Liver (tissue), 8 donors: ENCODE measurements at regions not wholly inside any gene's neighbourhood (a gene's known extent, or its start where the extent isn't known, plus 50 kb on each side); places are given as distances from the start of the nearest gene placed in this dataset.

ENCODE experiments used
- DNase-seq: peaks from one replicate; pipeline ENCODE4 v3.0.0-alpha.2; 2017; ENCODE audit warnings: low spot score
- H3K27ac ChIP-seq, 2 donors: one replicate each; pipeline ENCODE4 v1.7.0; 2013; ENCODE audit warnings: inconsistent platforms in 2 of 2, low read length in 2 of 2, control low read depth in 1 of 2, low read depth in 1 of 2, mild to moderate bottlenecking in 1 of 2
- H3K27me3 ChIP-seq, 4 donors: one replicate each; pipeline versions ENCODE4 v1.6.1 to v1.7.0; 2013; ENCODE audit warnings: low read length in 3 of 4, inconsistent platforms in 1 of 4, mild to moderate bottlenecking in 1 of 4, moderate library complexity in 1 of 4; ENCODE audit not compliant: control insufficient read depth in 4 of 4, insufficient read depth in 4 of 4
- H3K36me3 ChIP-seq, 4 donors: one replicate each; pipeline versions ENCODE4 v1.6.1 to v1.7.0; 2013; ENCODE audit warnings: low read length in 3 of 4, mild to moderate bottlenecking in 3 of 4, low read depth in 1 of 4, moderate library complexity in 1 of 4; ENCODE audit not compliant: control insufficient read depth in 4 of 4, insufficient read depth in 3 of 4
- H3K4me1 ChIP-seq, 4 donors: one replicate each; pipeline versions ENCODE4 v1.6.1 to v1.7.0; 2013; ENCODE audit warnings: low read length in 3 of 4, mild to moderate bottlenecking in 3 of 4, moderate library complexity in 1 of 4; ENCODE audit not compliant: control insufficient read depth in 4 of 4, insufficient read depth in 4 of 4
- H3K4me3 ChIP-seq, 3 donors: one replicate each; pipeline versions ENCODE4 v1.6.1 to v1.7.0; 2013; ENCODE audit warnings: low read length in 3 of 3, control low read depth in 1 of 3, low read depth in 1 of 3, mild to moderate bottlenecking in 1 of 3
- H3K9ac ChIP-seq, 2 donors: one replicate each; pipeline ENCODE4 v1.7.0; 2013; ENCODE audit warnings: low read length in 2 of 2, mild to moderate bottlenecking in 2 of 2, moderate library complexity in 2 of 2, control low read depth in 1 of 2, low read depth in 1 of 2
- H3K9me3 ChIP-seq, 4 donors: one replicate each; pipeline versions ENCODE4 v1.6.1 to v1.7.0; 2013; ENCODE audit warnings: low read length in 3 of 4; ENCODE audit not compliant: control insufficient read depth in 4 of 4
- EGR1 ChIP-seq, 2 donors: IDR thresholded peaks; 2 replicates each; pipeline ENCODE4 v1.6.1; 2016 to 2018; ENCODE audit warnings: antibody characterized with exemption in 2 of 2, low read depth in 2 of 2
- FOXA1 ChIP-seq: IDR thresholded peaks from 2 replicates; pipeline ENCODE4 v1.6.1; 2016; ENCODE audit warnings: antibody characterized with exemption
- FOXA2 ChIP-seq: IDR thresholded peaks from 2 replicates; pipeline ENCODE4 v1.6.1; 2016; ENCODE audit warnings: antibody characterized with exemption
- GABPA ChIP-seq, 2 donors: IDR thresholded peaks in 1 of 2; conservative IDR thresholded peaks in 1 of 2; 2 replicates each; pipeline ENCODE4 v1.6.1; 2016; ENCODE audit warnings: antibody characterized with exemption in 2 of 2, mild to moderate bottlenecking in 1 of 2, moderate library complexity in 1 of 2
- HNF4A ChIP-seq, 2 donors: conservative IDR thresholded peaks; 2 replicates each; pipeline ENCODE4 v1.6.1; 2016; ENCODE audit warnings: antibody characterized with exemption in 2 of 2, mild to moderate bottlenecking in 2 of 2
- HNF4G ChIP-seq: IDR thresholded peaks from 2 replicates; pipeline ENCODE4 v1.6.1; 2016; ENCODE audit warnings: antibody characterized with exemption
- JUND ChIP-seq, 2 donors: IDR thresholded peaks; 2 replicates each; pipeline ENCODE4 v1.6.1; 2016; ENCODE audit warnings: antibody characterized with exemption in 2 of 2
- RAD21 ChIP-seq, 2 donors: IDR thresholded peaks; 2 replicates each; pipeline ENCODE4 v1.6.1; 2016; ENCODE audit warnings: antibody characterized with exemption in 2 of 2, mild to moderate bottlenecking in 2 of 2
- RXRA ChIP-seq, 2 donors: IDR thresholded peaks; 2 replicates each; pipeline ENCODE4 v1.6.1; 2017 to 2018; ENCODE audit warnings: antibody characterized with exemption in 2 of 2, mild to moderate bottlenecking in 1 of 2
- SP1 ChIP-seq: IDR thresholded peaks from 2 replicates; pipeline ENCODE4 v1.6.1; 2018; ENCODE audit warnings: antibody characterized with exemption, mild to moderate bottlenecking
- TAF1 ChIP-seq: conservative IDR thresholded peaks from 2 replicates; pipeline ENCODE4 v1.6.1; 2016; ENCODE audit warnings: antibody characterized with exemption, mild to moderate bottlenecking
- YY1 ChIP-seq: IDR thresholded peaks from 2 replicates; pipeline ENCODE4 v1.6.1; 2016; ENCODE audit warnings: antibody characterized with exemption, mild to moderate bottlenecking
- WGBS: extraction: QIAGEN DNeasy Blood & Tissue Kit; methylation state at CpG from one replicate; pipeline ENCODE4 v1.1.7; 2013; 5-methylcytosine and 5-hydroxymethylcytosine counted together
- TF ChIP-seq, protein P1 (sequence below): fragments of 150-350 bp; IDR thresholded peaks from 2 replicates; pipeline ENCODE4 v1.5.1; 2017; ENCODE audit warnings: improper control_type of control experiment, low read depth, low read length; ENCODE audit not compliant: missing input control
- TF ChIP-seq, protein P2 (sequence below): IDR thresholded peaks from 2 replicates; pipeline ENCODE4 v1.6.1; 2016; ENCODE audit warnings: antibody characterized with exemption
- TF ChIP-seq, protein P3 (sequence below): IDR thresholded peaks from 2 replicates; pipeline ENCODE4 v1.6.1; 2016; ENCODE audit warnings: antibody characterized with exemption, mild to moderate bottlenecking
- donor health status: healthy.
- donor health status: healthy.
- donor health status: healthy.
- donor health status: healthy.
- donor health status: healthy.

DNA sequence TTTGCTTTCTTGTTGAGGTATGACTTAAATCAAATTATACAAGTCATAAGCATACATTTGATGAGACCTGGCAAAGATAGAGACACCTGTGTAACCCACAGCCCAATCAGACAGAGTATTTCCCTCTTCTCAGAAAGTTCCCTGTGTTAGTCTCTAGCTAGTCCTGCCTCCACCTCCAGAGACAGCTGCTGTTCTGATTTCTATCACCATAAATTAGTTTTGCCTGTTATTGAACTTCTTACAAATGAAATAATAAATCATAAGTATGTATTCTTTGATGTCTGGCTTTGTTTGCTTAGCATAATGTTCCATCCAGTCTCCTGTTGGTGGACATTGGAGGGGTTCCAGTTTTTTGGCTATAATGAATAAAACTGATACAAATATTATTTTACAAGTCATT, 194.5 kb downstream of the ICE1 start:
- no peak overlapping the region for H3K4me3 ChIP-seq
- no peak for DNase-seq
- H3K27me3 ChIP-seq, result peaks cover 0 to 2% (median 0%) of the 10 kb centered on the region in 4 donors
- TF ChIP-seq RXRA (IDR thresholded peaks at IDR 0.05) (no peak), HNF4A (conservative IDR thresholded peaks at IDR 0.05) (no peak), FOXA1 (no peak), RAD21 (IDR thresholded peaks at IDR 0.05) (no peak), HNF4G (no peak), JUND (IDR thresholded peaks at IDR 0.05) (no peak), SP1 (no peak)
- TF ChIP-seq, protein P1, sequence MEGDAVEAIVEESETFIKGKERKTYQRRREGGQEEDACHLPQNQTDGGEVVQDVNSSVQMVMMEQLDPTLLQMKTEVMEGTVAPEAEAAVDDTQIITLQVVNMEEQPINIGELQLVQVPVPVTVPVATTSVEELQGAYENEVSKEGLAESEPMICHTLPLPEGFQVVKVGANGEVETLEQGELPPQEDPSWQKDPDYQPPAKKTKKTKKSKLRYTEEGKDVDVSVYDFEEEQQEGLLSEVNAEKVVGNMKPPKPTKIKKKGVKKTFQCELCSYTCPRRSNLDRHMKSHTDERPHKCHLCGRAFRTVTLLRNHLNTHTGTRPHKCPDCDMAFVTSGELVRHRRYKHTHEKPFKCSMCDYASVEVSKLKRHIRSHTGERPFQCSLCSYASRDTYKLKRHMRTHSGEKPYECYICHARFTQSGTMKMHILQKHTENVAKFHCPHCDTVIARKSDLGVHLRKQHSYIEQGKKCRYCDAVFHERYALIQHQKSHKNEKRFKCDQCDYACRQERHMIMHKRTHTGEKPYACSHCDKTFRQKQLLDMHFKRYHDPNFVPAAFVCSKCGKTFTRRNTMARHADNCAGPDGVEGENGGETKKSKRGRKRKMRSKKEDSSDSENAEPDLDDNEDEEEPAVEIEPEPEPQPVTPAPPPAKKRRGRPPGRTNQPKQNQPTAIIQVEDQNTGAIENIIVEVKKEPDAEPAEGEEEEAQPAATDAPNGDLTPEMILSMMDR, result no peak
- no peaks in the 10 kb centered on the region for H3K4me1 ChIP-seq
- H3K36me3 ChIP-seq, result peaks cover 0 to 1% (median 0%) of the 10 kb centered on the region in 4 donors
- no peak overlapping the region for H3K9ac ChIP-seq
- no peak overlapping the region for H3K27ac ChIP-seq
- H3K9me3 ChIP-seq, result peaks cover 0 to 6% (median 0%) of the 10 kb centered on the region in 4 donors

DNA sequence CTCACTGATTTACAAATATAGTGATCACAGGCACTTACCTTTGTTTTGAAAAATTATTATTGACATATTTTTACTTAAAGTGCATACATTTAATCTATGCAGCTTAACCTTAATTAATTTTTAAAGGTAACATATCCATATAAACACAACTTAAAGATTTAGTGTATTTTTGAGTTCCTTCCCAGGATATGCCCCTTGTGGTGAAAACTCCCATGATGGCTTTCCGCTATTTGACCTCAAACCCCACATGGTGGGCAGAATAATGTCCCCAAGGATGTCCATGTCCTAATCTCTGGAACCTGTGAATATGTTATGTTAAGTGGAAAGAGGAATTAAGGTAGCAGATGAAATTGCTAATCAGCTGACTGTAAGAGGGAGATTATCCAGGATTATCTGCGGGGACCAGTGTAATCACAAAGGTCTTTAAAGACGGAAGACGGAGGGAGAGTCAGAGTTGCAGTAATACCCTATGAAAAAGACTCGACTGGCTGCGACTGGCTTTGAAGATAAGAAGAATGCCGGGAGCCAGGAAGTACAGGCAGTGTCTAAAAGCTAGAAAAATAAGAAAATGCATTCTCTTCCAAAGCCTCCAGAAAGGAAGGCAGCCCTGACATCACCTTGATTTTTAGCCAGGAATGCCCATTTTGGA, 193.9 kb downstream of the ICE1 start:
- H3K4me1 ChIP-seq, result no peaks in the 10 kb centered on the region
- DNase-seq, result no peak
- 44% methylated on average over 7 of the region's 7 CpGs for WGBS
- no peak overlapping the region for H3K27ac ChIP-seq
- no peak overlapping the region for H3K9ac ChIP-seq
- TF ChIP-seq HNF4A (conservative IDR thresholded peaks at IDR 0.05) (no peak), EGR1 (IDR thresholded peaks at IDR 0.05; ENCODE audit: low read depth in 2 of 2) (no peak), GABPA (IDR thresholded peaks at IDR 0.05 in 1 of 2, conservative IDR thresholded peaks at IDR 0.05 in 1 of 2) (no peak), RAD21 (IDR thresholded peaks at IDR 0.05) (no peak), YY1 (no peak), HNF4G (no peak), SP1 (no peak), TAF1 (no peak), RXRA (IDR thresholded peaks at IDR 0.05) (no peak), FOXA2 (no peak), JUND (IDR thresholded peaks at IDR 0.05) (no peak), FOXA1 (no peak)
- TF ChIP-seq, protein P2, sequence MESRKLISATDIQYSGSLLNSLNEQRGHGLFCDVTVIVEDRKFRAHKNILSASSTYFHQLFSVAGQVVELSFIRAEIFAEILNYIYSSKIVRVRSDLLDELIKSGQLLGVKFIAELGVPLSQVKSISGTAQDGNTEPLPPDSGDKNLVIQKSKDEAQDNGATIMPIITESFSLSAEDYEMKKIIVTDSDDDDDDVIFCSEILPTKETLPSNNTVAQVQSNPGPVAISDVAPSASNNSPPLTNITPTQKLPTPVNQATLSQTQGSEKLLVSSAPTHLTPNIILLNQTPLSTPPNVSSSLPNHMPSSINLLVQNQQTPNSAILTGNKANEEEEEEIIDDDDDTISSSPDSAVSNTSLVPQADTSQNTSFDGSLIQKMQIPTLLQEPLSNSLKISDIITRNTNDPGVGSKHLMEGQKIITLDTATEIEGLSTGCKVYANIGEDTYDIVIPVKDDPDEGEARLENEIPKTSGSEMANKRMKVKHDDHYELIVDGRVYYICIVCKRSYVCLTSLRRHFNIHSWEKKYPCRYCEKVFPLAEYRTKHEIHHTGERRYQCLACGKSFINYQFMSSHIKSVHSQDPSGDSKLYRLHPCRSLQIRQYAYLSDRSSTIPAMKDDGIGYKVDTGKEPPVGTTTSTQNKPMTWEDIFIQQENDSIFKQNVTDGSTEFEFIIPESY, result no peak
- TF ChIP-seq, protein P3, sequence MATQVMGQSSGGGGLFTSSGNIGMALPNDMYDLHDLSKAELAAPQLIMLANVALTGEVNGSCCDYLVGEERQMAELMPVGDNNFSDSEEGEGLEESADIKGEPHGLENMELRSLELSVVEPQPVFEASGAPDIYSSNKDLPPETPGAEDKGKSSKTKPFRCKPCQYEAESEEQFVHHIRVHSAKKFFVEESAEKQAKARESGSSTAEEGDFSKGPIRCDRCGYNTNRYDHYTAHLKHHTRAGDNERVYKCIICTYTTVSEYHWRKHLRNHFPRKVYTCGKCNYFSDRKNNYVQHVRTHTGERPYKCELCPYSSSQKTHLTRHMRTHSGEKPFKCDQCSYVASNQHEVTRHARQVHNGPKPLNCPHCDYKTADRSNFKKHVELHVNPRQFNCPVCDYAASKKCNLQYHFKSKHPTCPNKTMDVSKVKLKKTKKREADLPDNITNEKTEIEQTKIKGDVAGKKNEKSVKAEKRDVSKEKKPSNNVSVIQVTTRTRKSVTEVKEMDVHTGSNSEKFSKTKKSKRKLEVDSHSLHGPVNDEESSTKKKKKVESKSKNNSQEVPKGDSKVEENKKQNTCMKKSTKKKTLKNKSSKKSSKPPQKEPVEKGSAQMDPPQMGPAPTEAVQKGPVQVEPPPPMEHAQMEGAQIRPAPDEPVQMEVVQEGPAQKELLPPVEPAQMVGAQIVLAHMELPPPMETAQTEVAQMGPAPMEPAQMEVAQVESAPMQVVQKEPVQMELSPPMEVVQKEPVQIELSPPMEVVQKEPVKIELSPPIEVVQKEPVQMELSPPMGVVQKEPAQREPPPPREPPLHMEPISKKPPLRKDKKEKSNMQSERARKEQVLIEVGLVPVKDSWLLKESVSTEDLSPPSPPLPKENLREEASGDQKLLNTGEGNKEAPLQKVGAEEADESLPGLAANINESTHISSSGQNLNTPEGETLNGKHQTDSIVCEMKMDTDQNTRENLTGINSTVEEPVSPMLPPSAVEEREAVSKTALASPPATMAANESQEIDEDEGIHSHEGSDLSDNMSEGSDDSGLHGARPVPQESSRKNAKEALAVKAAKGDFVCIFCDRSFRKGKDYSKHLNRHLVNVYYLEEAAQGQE, result no peak
- TF ChIP-seq, protein P1, result no peak
- H3K36me3 ChIP-seq, result peaks cover 0 to 1% (median 0%) of the 10 kb centered on the region in 4 donors
- H3K9me3 ChIP-seq, result peaks cover 0 to 3% (median 0%) of the 10 kb centered on the region in 4 donors
- no peak overlapping the region for H3K4me3 ChIP-seq
- H3K27me3 ChIP-seq, result peaks cover 0 to 2% (median 0%) of the 10 kb centered on the region in 4 donors
